ENCODE measurements at regions not wholly inside any gene's neighbourhood (a gene's known extent, or its start where the extent isn't known, plus 50 kb on each side); places are given as distances from the start of the nearest gene placed in this dataset.

GRCh38 chr4:132264176-132264575 lies 884.9 kb upstream of the PCDH10 start:
- no peak for DNase-seq (ENCODE audit: low read depth, low spot score)

GRCh38 chr4:132266374-132266773 lies 882.7 kb upstream of the PCDH10 start:
- DNase-seq (ENCODE audit: low read depth, low spot score), result no peak

GRCh38 chr4:132267321-132267720 lies 881.8 kb upstream of the PCDH10 start:
- DNase-seq (ENCODE audit: low read depth, low spot score), result no peak

- no peak for DNase-seq (ENCODE audit: low read depth, low spot score)
These were observed 879.6 kb upstream of the PCDH10 start for GRCh38 chr4:132269303-132269990.

- no peak for DNase-seq (ENCODE audit: low read depth, low spot score)
These were observed 873.4 kb upstream of the PCDH10 start for GRCh38 chr4:132275583-132276121.

- no peak for DNase-seq (ENCODE audit: low read depth, low spot score)
These were observed 872.9 kb upstream of the PCDH10 start for GRCh38 chr4:132276185-132276584.

- no peak for DNase-seq (ENCODE audit: low read depth, low spot score)
These were observed 872.1 kb upstream of the PCDH10 start for GRCh38 chr4:132276989-132277388.

- no peak for DNase-seq (ENCODE audit: low read depth, low spot score)
These were observed 867.4 kb upstream of the PCDH10 start for GRCh38 chr4:132281733-132282132.

GRCh38 chr4:132284910-132285426 lies 864.1 kb upstream of the PCDH10 start:
- DNase-seq (ENCODE audit: low read depth, low spot score), result no peak

GRCh38 chr4:132297346-132297745 lies 851.7 kb upstream of the PCDH10 start:
- no peak for DNase-seq (ENCODE audit: low read depth, low spot score)

GRCh38 chr4:132299841-132300240 lies 849.3 kb upstream of the PCDH10 start:
- no peak for DNase-seq (ENCODE audit: low read depth, low spot score)

GRCh38 chr4:132312521-132312920 lies 836.6 kb upstream of the PCDH10 start:
- DNase-seq (ENCODE audit: low read depth, low spot score), result no peak

- no peak for DNase-seq (ENCODE audit: low read depth, low spot score)
These were observed 835.2 kb upstream of the PCDH10 start for GRCh38 chr4:132313852-132314251.

- DNase-seq (ENCODE audit: low read depth, low spot score), result no peak
These were observed 832.4 kb upstream of the PCDH10 start for GRCh38 chr4:132316738-132317137.

- no peak for DNase-seq (ENCODE audit: low read depth, low spot score)
These were observed 831.2 kb upstream of the PCDH10 start for GRCh38 chr4:132317923-132318322.

- DNase-seq (ENCODE audit: low read depth, low spot score), result no peak
These were observed 820.3 kb upstream of the PCDH10 start for GRCh38 chr4:132328761-132329160.

GRCh38 chr4:132330994-132331393 lies 818.1 kb upstream of the PCDH10 start:
- DNase-seq (ENCODE audit: low read depth, low spot score), result no peak

- DNase-seq (ENCODE audit: low read depth, low spot score), result no peak
These were observed 816.0 kb upstream of the PCDH10 start for GRCh38 chr4:132332932-132333723.

GRCh38 chr4:132333724-132334047 lies 815.4 kb upstream of the PCDH10 start:
- no peak for DNase-seq (ENCODE audit: low read depth, low spot score)

- DNase-seq (ENCODE audit: low read depth, low spot score), result no peak
These were observed 815.0 kb upstream of the PCDH10 start for GRCh38 chr4:132334081-132334480.

GRCh38 chr4:132344924-132345828 lies 803.9 kb upstream of the PCDH10 start:
- DNase-seq (ENCODE audit: low read depth, low spot score), result no peak

GRCh38 chr4:132346016-132346415 lies 803.1 kb upstream of the PCDH10 start:
- DNase-seq (ENCODE audit: low read depth, low spot score), result no peak
